IMR-90 (cell line): ENCODE measurements at regions not wholly inside any gene's neighbourhood (a gene's known extent, or its start where the extent isn't known, plus 50 kb on each side); places are given as distances from the start of the nearest gene placed in this dataset.

Source experiments
- ATAC-seq: fragments of 200-7000 bp; cut with Tn5 transposase; 2 replicates; pipeline ENCODE4 v1.9.1; 2020; ENCODE audit warnings: low read depth, mild to moderate bottlenecking, moderate library complexity
- BruUV-seq: library from RNA; stranded (reverse); fragments of 400-500 nt; replicated peaks from 2 replicates; lab custom pipeline; 2021; lab: Mats Ljungman, UMichigan
- CTCF ChIA-PET: fragments of 300-600 bp; formaldehyde crosslinking; extraction: SDS; loops from one replicate; lab custom pipeline; 2021; ENCODE audit warnings: antibody characterized with exemption; lab: Yijun Ruan, JAX
- POLR2A ChIA-PET: fragments of 300-600 bp; sonication (Branson Sonifier 250); formaldehyde crosslinking; loops from one replicate; lab custom pipeline; 2022; ENCODE audit warnings: antibody characterized with exemption; ENCODE audit not compliant: unreplicated experiment; lab: Charles Lee
- DNase-seq: peaks from one replicate; pipeline ENCODE4 v3.0.0; 2013
- H2AFZ ChIP-seq: replicated peaks from 2 replicates; pipeline ENCODE3; 2013; ENCODE audit warnings: low read length, mild to moderate bottlenecking; ENCODE audit not compliant: poor library complexity
- H2AK5ac ChIP-seq: 2 replicates; pipeline ENCODE4 v1.6.1; 2013; ENCODE audit warnings: low read depth, low read length, inconsistent platforms
- H2AK9ac ChIP-seq: replicated peaks from 2 replicates; pipeline ENCODE3; 2013; ENCODE audit warnings: mild to moderate bottlenecking, low read depth, low read length, moderate library complexity; ENCODE audit not compliant: poor library complexity
- H2BK120ac ChIP-seq: 2 replicates; pipeline ENCODE4 v1.6.1; 2013; ENCODE audit warnings: low read depth, low read length, inconsistent platforms
- H2BK15ac ChIP-seq: 3 replicates; pipeline ENCODE4 v1.6.1; 2013; ENCODE audit warnings: low read depth, low read length, inconsistent platforms
- H2BK20ac ChIP-seq: 2 replicates; pipeline ENCODE4 v1.6.1; 2013; ENCODE audit warnings: low read depth, mild to moderate bottlenecking, inconsistent platforms, low read length, moderate library complexity
- H2BK5ac ChIP-seq: 2 replicates; pipeline ENCODE4 v1.6.1; 2013; ENCODE audit warnings: mild to moderate bottlenecking, low read depth, low read length, inconsistent platforms; ENCODE audit not compliant: poor library complexity, severe bottlenecking
- H3K14ac ChIP-seq: replicated peaks from 2 replicates; pipeline ENCODE4 v1.6.1; 2013; ENCODE audit warnings: low read depth, low read length, inconsistent platforms
- H3K18ac ChIP-seq: 2 replicates; pipeline ENCODE4 v1.6.1; 2013; ENCODE audit warnings: low read depth, low read length, control low read depth
- H3K23ac ChIP-seq: 2 replicates; pipeline ENCODE4 v1.6.1; 2013; ENCODE audit warnings: low read depth, low read length, inconsistent platforms
- H3K27ac ChIP-seq: 2 replicates; pipeline ENCODE4 v1.5.1; 2013; ENCODE audit warnings: mild to moderate bottlenecking, control low read depth, low read length; ENCODE audit not compliant: insufficient read depth
- H3K27me3 ChIP-seq: 2 replicates; pipeline ENCODE4 v1.6.1; 2013; ENCODE audit warnings: low read length; ENCODE audit not compliant: control insufficient read depth, insufficient read depth
- H3K36me3 ChIP-seq: 2 replicates; pipeline ENCODE4 v1.6.1; 2013; ENCODE audit warnings: low read length, mixed read lengths; ENCODE audit not compliant: control insufficient read depth, insufficient read depth
- H3K4ac ChIP-seq: 2 replicates; pipeline ENCODE4 v1.6.1; 2013; ENCODE audit warnings: low read depth, low read length, inconsistent platforms
- H3K4me1 ChIP-seq: 2 replicates; pipeline ENCODE4 v1.6.1; 2013; ENCODE audit warnings: low read length, mixed read lengths; ENCODE audit not compliant: control insufficient read depth, insufficient read depth
- H3K4me2 ChIP-seq: 2 replicates; pipeline ENCODE4 v1.6.1; 2013; ENCODE audit warnings: low read depth, mild to moderate bottlenecking, control low read depth, low read length, moderate library complexity
- H3K4me3 ChIP-seq: 2 replicates; pipeline ENCODE4 v1.5.1; 2013; ENCODE audit warnings: low read depth, mild to moderate bottlenecking, control low read depth, low read length, moderate library complexity; ENCODE audit not compliant: insufficient read depth
- H3K56ac ChIP-seq: 2 replicates; pipeline ENCODE4 v1.6.1; 2013; ENCODE audit warnings: low read length, inconsistent platforms; ENCODE audit not compliant: insufficient read depth; ENCODE audit errors: extremely low read depth
- H3K79me1 ChIP-seq, 2 experiments: 2 replicates each; pipeline ENCODE4 v1.6.1; 2013; ENCODE audit warnings: low read length in 2 of 2, inconsistent platforms in 1 of 2, low read depth in 1 of 2
- H3K9ac ChIP-seq: 2 replicates; pipeline ENCODE4 v1.6.1; 2013; ENCODE audit warnings: low read depth, low read length, control low read depth
- H3K9me1 ChIP-seq: 2 replicates; pipeline ENCODE4 v1.6.1; 2013; ENCODE audit warnings: low read length, inconsistent platforms; ENCODE audit not compliant: insufficient read depth
- H3K9me3 ChIP-seq: 2 replicates; pipeline ENCODE4 v1.6.1; 2013; ENCODE audit warnings: low read length; ENCODE audit not compliant: control insufficient read depth, insufficient read depth
- H4K20me1 ChIP-seq: 2 replicates; pipeline ENCODE4 v1.6.1; 2013; ENCODE audit warnings: low read length, inconsistent platforms; ENCODE audit not compliant: insufficient read depth
- H4K5ac ChIP-seq: 2 replicates; pipeline ENCODE4 v1.6.1; 2013; ENCODE audit warnings: mild to moderate bottlenecking, low read depth, low read length, control low read depth
- H4K8ac ChIP-seq, 2 experiments: 2 replicates each; pipeline ENCODE4 v1.6.1; 2013; ENCODE audit warnings: low read depth in 2 of 2, low read length in 2 of 2, control low read depth in 1 of 2, inconsistent platforms in 1 of 2
- H4K91ac ChIP-seq: 2 replicates; pipeline ENCODE4 v1.6.1; 2013; ENCODE audit warnings: low read depth, low read length, inconsistent platforms; ENCODE audit not compliant: insufficient read depth
- BHLHE40 ChIP-seq: fragments of 150-350 bp; IDR thresholded peaks from 2 replicates; pipeline ENCODE4 v1.6.1; 2016; ENCODE audit warnings: mild to moderate bottlenecking, low read depth, low read length
- CEBPB ChIP-seq: IDR thresholded peaks from 2 replicates; pipeline ENCODE4 v1.6.1; 2012; ENCODE audit warnings: low read depth, low read length, improper control_type of control experiment
- CHD1 ChIP-seq: IDR thresholded peaks from 2 replicates; pipeline ENCODE4 v1.6.1; 2012; ENCODE audit warnings: low read depth, low read length, improper control_type of control experiment
- FOS ChIP-seq: fragments of 150-350 bp; IDR thresholded peaks from 2 replicates; pipeline ENCODE4 v1.6.1; 2016; ENCODE audit warnings: low read depth, low read length
- MAFK ChIP-seq: IDR thresholded peaks from 2 replicates; pipeline ENCODE4 v1.6.1; 2012; ENCODE audit warnings: low read depth, low read length, improper control_type of control experiment
- MAZ ChIP-seq: IDR thresholded peaks from 2 replicates; pipeline ENCODE4 v1.6.1; 2012; ENCODE audit warnings: low read depth, mild to moderate bottlenecking, low read length, improper control_type of control experiment, moderate library complexity, borderline replicate concordance
- MXI1 ChIP-seq: IDR thresholded peaks from 2 replicates; pipeline ENCODE4 v1.6.1; 2012; ENCODE audit warnings: low read depth, mild to moderate bottlenecking, low read length, moderate library complexity, borderline replicate concordance
- NFE2L2 ChIP-seq: fragments of 150-350 bp; IDR thresholded peaks from 2 replicates; pipeline ENCODE4 v1.6.1; 2016; ENCODE audit warnings: low read depth, mild to moderate bottlenecking, low read length
- POLR2A ChIP-seq: IDR thresholded peaks from 2 replicates; pipeline ENCODE4 v1.6.1; 2012; ENCODE audit warnings: mild to moderate bottlenecking, low read depth, low read length
- RAD21 ChIP-seq: IDR thresholded peaks from 2 replicates; pipeline ENCODE4 v1.6.1; 2012; ENCODE audit warnings: low read length, improper control_type of control experiment
- RCOR1 ChIP-seq: IDR thresholded peaks from 2 replicates; pipeline ENCODE4 v1.6.1; 2012; ENCODE audit warnings: mild to moderate bottlenecking, low read length, improper control_type of control experiment; ENCODE audit not compliant: insufficient replicate concordance
- RFX5 ChIP-seq: IDR thresholded peaks from 2 replicates; pipeline ENCODE4 v1.8.0; 2012; ENCODE audit warnings: low read depth, mild to moderate bottlenecking, low read length, moderate library complexity
- SMC3 ChIP-seq: fragments of 150-350 bp; IDR thresholded peaks from 2 replicates; pipeline ENCODE4 v1.6.1; 2016; ENCODE audit warnings: low read depth, mild to moderate bottlenecking, antibody characterized with exemption, low read length, moderate library complexity
- WGBS, 2 experiments: methylation state at CpG; one replicate each; pipeline versions ENCODE4 v1.1.5 to v1.1.7; 2013; ENCODE audit warnings: missing lambda C conversion rate in 2 of 2; ENCODE audit not compliant: insufficient read length in 1 of 2; ENCODE audit errors: extremely low coverage in 2 of 2; 5-methylcytosine and 5-hydroxymethylcytosine counted together
- dilution Hi-C: fragments of 300-500 bp; cut with HindIII; formaldehyde crosslinking; loops from one replicate; pipeline ENCODE4 v1.14.3; 2018; ENCODE audit warnings: low sequenced_read_pairs; ENCODE audit not compliant: unreplicated experiment
- in situ Hi-C: fragments of 300-500 bp; cut with MboI; formaldehyde crosslinking; loops from 3 replicates; pipeline ENCODE4 v1.14.3; 2019; ENCODE audit warnings: low sequenced_read_pairs, inconsistent platforms, mixed read lengths
- intact Hi-C: fragments of 100-400 bp; cut with micrococcal nuclease; formaldehyde crosslinking; loops from 2 replicates; pipeline ENCODE4 v1.10.0; 2022
- TF ChIP-seq, protein P1 (sequence below): fragments of 150-350 bp; IDR thresholded peaks from 2 replicates; pipeline ENCODE4 v1.6.1; 2017; ENCODE audit warnings: mild to moderate bottlenecking, antibody characterized with exemption, low read length, low read depth
- TF ChIP-seq, protein P2 (sequence below): fragments of 150-350 bp; IDR thresholded peaks from 2 replicates; pipeline ENCODE4 v1.6.1; 2016; ENCODE audit warnings: low read depth, mild to moderate bottlenecking, low read length, moderate library complexity, borderline replicate concordance
- TF ChIP-seq, protein P3 (sequence below): conservative IDR thresholded peaks from 2 replicates; pipeline ENCODE4 v1.5.1; 2012; ENCODE audit warnings: mild to moderate bottlenecking, low read depth, low read length, improper control_type of control experiment

- no peaks in the 10 kb centered on the region for H3K9me1 ChIP-seq
- in situ Hi-C loops (no loop called here), intact Hi-C loops (no loop called here), dilution Hi-C loops (no loop called here)
- no peak overlapping the region for H3K4ac ChIP-seq
- H4K91ac ChIP-seq = no peak overlapping the region
- ATAC-seq (no peak), DNase-seq (no peak)
- H3K36me3 ChIP-seq = no peaks in the 10 kb centered on the region
- no peak overlapping the region for H3K23ac ChIP-seq
- H3K4me1 ChIP-seq = no peaks in the 10 kb centered on the region
- WGBS, 2 experiments = 56 to 100% methylated on average over 2 to 4 of the region's 4 CpGs
- H2BK20ac ChIP-seq = no peak overlapping the region
- ChIA-PET CTCF (no interaction called here), POLR2A (no interaction called here)
- H2AK9ac ChIP-seq = no peak overlapping the region
- H3K4me3 ChIP-seq = no peak overlapping the region
- no peak overlapping the region for H2AFZ ChIP-seq
- no TSS peak for BruUV-seq
- H2BK15ac ChIP-seq = no peak overlapping the region
- H4K8ac ChIP-seq = no peak overlapping the region
- no peaks in the 10 kb centered on the region for H4K20me1 ChIP-seq
- H3K56ac ChIP-seq = no peak overlapping the region
- no peak for TF ChIP-seq BHLHE40
- no peak for TF ChIP-seq RAD21
- TF ChIP-seq, protein P1, sequence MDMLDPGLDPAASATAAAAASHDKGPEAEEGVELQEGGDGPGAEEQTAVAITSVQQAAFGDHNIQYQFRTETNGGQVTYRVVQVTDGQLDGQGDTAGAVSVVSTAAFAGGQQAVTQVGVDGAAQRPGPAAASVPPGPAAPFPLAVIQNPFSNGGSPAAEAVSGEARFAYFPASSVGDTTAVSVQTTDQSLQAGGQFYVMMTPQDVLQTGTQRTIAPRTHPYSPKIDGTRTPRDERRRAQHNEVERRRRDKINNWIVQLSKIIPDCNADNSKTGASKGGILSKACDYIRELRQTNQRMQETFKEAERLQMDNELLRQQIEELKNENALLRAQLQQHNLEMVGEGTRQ = no peak
- no peak for TF ChIP-seq POLR2A
- no peak for TF ChIP-seq MAFK
- TF ChIP-seq, protein P2, sequence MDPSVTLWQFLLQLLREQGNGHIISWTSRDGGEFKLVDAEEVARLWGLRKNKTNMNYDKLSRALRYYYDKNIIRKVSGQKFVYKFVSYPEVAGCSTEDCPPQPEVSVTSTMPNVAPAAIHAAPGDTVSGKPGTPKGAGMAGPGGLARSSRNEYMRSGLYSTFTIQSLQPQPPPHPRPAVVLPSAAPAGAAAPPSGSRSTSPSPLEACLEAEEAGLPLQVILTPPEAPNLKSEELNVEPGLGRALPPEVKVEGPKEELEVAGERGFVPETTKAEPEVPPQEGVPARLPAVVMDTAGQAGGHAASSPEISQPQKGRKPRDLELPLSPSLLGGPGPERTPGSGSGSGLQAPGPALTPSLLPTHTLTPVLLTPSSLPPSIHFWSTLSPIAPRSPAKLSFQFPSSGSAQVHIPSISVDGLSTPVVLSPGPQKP = no peak
- no peak for TF ChIP-seq RFX5
- no peak for TF ChIP-seq MAZ
- TF ChIP-seq NFE2L2 = no peak
- no peak for TF ChIP-seq RCOR1
- no peak for TF ChIP-seq FOS
- no peak for TF ChIP-seq MXI1
- no peak for TF ChIP-seq SMC3
- no peak for TF ChIP-seq CEBPB
- TF ChIP-seq, protein P3, sequence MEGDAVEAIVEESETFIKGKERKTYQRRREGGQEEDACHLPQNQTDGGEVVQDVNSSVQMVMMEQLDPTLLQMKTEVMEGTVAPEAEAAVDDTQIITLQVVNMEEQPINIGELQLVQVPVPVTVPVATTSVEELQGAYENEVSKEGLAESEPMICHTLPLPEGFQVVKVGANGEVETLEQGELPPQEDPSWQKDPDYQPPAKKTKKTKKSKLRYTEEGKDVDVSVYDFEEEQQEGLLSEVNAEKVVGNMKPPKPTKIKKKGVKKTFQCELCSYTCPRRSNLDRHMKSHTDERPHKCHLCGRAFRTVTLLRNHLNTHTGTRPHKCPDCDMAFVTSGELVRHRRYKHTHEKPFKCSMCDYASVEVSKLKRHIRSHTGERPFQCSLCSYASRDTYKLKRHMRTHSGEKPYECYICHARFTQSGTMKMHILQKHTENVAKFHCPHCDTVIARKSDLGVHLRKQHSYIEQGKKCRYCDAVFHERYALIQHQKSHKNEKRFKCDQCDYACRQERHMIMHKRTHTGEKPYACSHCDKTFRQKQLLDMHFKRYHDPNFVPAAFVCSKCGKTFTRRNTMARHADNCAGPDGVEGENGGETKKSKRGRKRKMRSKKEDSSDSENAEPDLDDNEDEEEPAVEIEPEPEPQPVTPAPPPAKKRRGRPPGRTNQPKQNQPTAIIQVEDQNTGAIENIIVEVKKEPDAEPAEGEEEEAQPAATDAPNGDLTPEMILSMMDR = no peak
- no peak for TF ChIP-seq CHD1
- no peak overlapping the region for H2BK5ac ChIP-seq
- H3K4me2 ChIP-seq = no peak overlapping the region
- no peak overlapping the region for H3K9ac ChIP-seq
- no peak overlapping the region for H3K18ac ChIP-seq
- H3K14ac ChIP-seq = no peak overlapping the region
- H2AK5ac ChIP-seq = no peak overlapping the region
- H2BK120ac ChIP-seq = no peak overlapping the region
- H3K79me1 ChIP-seq = no peaks in the 10 kb centered on the region
- peaks cover 32% of the 10 kb centered on the region for H3K9me3 ChIP-seq
- H4K5ac ChIP-seq = no peak overlapping the region
- no peaks in the 10 kb centered on the region for H3K27me3 ChIP-seq
- no peak overlapping the region for H3K27ac ChIP-seq
Observed at GRCh38 chr6:167453082-167453446, 128.2 kb downstream of the TTLL2 start.
